IPS-18c (cell line): ENCODE measurements at regions not wholly inside any gene's neighbourhood (a gene's known extent, or its start where the extent isn't known, plus 50 kb on each side); places are given as distances from the start of the nearest gene placed in this dataset.
"Not testable (repeated sequence)": the region's sequence is repeated elsewhere in the genome, so short reads cannot be mapped to it uniquely, and the experiment has no call there.

ENCODE experiments used
- H3K4me3 ChIP-seq: 2 replicates; pipeline ENCODE4 v1.7.0; 2013; ENCODE audit warnings: low read depth, mild to moderate bottlenecking, low read length, moderate library complexity; ENCODE audit not compliant: insufficient read depth
- H3K9me3 ChIP-seq: one replicate; pipeline ENCODE4 v1.6.1; 2013; ENCODE audit warnings: mild to moderate bottlenecking, low read length, moderate library complexity; ENCODE audit not compliant: control insufficient read depth, insufficient read depth

DNA sequence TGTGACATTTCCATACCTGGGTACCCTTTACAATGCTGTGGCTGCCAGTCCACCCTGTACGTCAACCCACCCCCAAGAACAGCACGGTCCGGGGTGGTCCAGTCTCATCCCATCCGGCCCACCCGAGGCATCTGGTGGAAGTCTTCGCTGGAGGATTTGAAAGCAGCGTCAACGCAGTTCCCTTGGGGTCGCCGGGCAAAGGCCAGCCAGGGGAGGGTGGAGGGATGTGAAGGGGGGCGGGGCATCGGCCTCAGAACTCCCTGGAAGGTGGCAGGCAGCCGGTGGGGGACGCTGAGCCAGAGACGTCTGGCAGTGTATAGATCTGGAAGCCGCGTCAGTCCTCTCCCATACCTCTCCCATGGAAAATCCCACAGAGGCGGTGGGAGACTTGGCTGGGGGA, 1944.0 kb upstream of the DEFB115 start:
- H3K9me3 ChIP-seq = peaks cover 7% of the 10 kb centered on the region
- H3K4me3 ChIP-seq = no peak overlapping the region

DNA sequence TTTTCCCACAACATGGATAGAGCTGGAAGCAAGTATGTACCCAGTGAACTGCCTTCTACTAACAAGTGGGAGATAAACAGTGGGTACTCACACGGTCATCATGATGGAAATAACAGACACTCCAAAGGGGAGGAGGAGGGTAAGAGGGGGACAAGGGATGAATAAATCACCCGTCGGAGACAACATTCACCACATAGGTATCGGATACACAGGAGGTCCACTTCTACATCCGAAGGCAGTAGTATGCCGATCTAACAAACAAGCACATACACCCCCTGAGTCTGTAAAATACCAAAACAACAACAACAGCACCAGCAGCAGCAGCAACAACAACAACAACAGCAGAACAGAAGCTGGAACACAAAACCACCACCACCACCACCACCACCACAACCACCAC, 1943.2 kb upstream of the DEFB115 start:
- no peak overlapping the region for H3K4me3 ChIP-seq
- peaks cover 7% of the 10 kb centered on the region for H3K9me3 ChIP-seq

GRCh38 chr20:29318871-29319461, 1938.5 kb upstream of the DEFB115 start:
- H3K9me3 ChIP-seq = peaks cover 4% of the 10 kb centered on the region
- H3K4me3 ChIP-seq = no peak overlapping the region; the same call in 1 of the 2 replicates

- Histone ChIP-seq H3K4me3 (no peak overlapping the region), H3K9me3 (peaks cover 2% of the 10 kb centered on the region)
Observed at GRCh38 chr20:29319725-29320124, 1937.7 kb upstream of the DEFB115 start.

DNA sequence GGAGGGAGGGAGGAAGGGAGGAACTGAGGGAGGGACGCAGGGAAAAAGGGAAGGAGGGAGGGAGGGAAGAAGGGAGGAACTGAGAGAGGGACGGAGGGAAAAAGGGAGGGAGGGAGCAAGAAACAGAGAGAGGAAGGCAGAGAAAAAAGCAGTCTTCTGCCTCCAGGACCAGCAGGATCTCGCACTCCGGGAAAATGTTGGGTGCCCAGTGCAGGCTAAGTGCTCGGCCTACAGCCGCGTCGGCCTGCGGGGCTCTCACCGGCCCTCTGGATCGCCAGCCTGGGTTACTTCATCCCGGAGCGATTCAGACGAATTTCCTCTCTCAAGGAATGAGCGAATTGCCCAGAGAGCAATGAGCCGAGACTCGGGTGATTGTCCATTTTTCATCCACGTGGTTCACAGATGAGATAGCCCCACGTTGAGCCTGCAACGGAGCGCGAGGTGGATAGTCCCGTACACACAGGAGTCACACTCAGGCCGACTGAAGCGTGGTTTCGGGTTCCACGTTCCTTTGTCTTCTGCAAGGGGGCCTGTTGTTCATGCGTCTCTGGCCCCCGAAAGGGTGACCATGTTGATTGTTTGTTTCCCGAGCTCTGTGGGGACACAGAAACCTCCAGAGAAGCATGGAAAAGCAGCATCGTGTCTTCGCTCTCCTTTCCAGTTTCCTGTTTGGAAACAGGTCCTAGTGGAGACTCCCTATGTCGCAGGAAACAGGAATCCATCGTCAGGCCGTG, 1937.1 kb upstream of the DEFB115 start:
- not testable (repeated sequence) for H3K4me3 ChIP-seq

GRCh38 chr20:29323631-29324515, 1933.6 kb upstream of the DEFB115 start:
- H3K9me3 ChIP-seq = peaks cover 10% of the 10 kb centered on the region

More for the DNA sequence above, 1937.1 kb upstream of the DEFB115 start:
- H3K9me3 ChIP-seq = not testable (repeated sequence)

GRCh38 chr20:29324516-29325303, 1932.8 kb upstream of the DEFB115 start:
- H3K9me3 ChIP-seq = peaks cover 10% of the 10 kb centered on the region
- H3K4me3 ChIP-seq = not testable (repeated sequence)

More at GRCh38 chr20:29323631-29324515, 1933.6 kb upstream of the DEFB115 start:
- not testable (repeated sequence) for H3K4me3 ChIP-seq

GRCh38 chr20:29325304-29325640, 1932.2 kb upstream of the DEFB115 start:
- Histone ChIP-seq H3K9me3 (peaks cover 10% of the 10 kb centered on the region), H3K4me3 (no peak overlapping the region)

- H3K9me3 ChIP-seq = peaks cover 10% of the 10 kb centered on the region
- not testable (repeated sequence) for H3K4me3 ChIP-seq
Observed at GRCh38 chr20:29325781-29326180, 1931.7 kb upstream of the DEFB115 start.

DNA sequence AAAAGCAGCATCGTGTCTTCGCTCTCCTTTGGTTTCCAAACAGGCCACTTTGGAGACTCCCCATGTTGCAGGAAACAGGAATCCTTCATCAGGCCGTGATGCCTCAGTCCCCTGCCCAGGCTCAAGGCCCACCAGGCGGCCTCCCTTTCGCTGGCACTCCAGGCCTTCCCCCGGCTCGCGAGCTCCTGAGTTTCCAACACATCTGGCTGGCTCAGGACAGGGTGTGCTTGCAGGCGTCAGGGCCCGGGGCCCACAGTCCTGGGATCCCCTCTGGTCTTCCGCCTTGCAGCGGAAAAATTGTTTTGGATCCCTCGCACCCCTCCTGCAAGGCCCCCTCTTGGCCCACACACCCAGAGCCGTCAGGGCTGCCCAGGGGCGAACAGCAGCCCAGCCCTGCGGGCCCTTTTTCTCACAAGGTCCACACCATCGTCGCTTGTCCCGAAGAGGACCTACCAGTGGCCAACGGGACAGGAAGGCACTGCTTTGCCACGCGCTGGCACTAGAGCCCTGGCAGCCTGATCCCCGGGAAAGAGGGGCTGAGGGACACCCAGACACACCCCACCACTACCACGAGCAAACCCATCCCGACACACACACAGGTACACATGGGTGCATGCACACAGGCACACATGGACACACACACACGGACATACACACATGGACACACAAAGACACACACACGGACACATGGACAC, 1930.9 kb upstream of the DEFB115 start:
- Histone ChIP-seq H3K9me3 (peaks cover 13% of the 10 kb centered on the region), H3K4me3 (no peak overlapping the region; the same call in 1 of the 2 replicates)

DNA sequence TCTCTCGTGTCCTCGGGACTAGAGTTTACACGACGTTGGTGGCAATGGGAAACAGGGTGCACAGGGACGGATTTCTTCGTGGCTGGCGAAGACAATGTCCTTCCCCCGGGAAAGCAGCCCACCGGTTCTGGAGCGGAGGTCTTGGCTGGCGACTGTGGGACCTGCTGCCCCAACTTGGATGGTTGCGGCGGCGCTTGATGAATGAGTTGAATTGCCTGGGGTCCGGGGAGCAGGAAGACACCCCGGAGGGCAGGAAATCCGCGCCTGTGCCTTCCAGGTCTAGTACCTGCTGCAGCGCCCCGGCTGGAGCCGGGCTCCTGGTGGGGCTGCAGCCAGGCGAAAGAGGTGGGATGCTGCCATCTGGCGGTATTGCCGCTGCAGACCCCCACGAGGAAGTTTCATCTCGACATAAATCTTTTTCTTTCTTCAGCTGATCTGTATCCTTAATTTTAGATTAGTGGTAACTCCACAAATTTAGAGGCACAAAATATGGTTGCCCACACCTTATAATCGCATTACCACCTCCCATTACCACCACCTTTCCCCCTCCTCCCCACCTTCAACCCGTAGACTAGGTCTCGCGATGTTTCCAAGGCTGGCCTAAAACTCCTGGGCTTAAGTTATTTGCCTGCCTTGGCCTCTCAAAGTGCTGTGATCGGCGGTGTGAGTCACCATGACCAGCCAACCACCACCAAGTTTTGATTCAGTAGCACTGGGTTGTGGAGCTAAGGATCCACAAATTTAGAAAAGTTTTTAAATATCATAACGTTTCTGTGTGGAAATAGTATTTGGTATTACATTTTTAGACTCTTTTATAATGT, 1929.7 kb upstream of the DEFB115 start:
- not testable (repeated sequence) for H3K4me3 ChIP-seq
- H3K9me3 ChIP-seq = peaks cover 15% of the 10 kb centered on the region

GRCh38 chr20:29330429-29331115, 1926.9 kb upstream of the DEFB115 start:
- peaks cover 15% of the 10 kb centered on the region for H3K9me3 ChIP-seq
- H3K4me3 ChIP-seq = not testable (repeated sequence)

DNA sequence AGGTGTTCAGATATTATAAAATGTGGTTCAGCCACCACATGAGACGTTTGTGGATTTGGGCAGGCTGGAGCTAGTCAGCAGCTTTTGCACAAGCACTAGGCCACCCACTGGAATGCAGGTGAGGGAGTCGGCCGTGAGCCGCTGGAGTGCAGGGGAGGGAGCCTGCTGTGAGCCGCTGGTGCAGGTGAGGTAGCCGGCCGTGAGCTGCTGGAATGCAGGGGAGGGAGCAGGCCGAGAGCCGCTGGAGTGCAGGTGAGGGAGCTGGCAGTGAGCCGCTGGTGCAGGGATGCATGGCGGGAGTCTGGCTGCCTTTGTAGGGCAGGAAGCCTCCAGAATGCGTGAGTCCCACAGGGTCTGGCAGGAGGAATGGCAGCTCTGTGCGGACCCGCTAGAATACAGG, 1907.6 kb upstream of the DEFB115 start:
- Histone ChIP-seq H3K9me3 (peaks cover 3% of the 10 kb centered on the region), H3K4me3 (no peak overlapping the region)

DNA sequence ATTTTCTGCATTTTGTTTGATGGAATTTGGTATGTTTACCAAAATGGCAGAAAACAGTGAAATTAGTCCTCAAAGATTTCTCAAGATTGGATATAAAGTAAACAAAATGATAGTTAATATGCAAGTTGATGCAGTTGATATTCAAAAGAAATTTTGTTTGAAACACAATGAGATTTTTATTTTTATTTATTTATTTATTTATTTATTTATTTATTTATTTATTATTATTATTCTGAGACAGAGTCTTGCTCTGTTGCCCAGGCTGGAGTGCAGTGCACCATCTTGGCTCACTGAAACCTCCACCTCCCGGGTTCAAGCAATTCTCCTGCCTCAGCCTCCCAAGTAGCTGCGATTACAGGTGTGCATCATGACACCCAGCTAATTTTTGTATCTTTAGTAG, 1881.5 kb upstream of the DEFB115 start:
- not testable (repeated sequence) for H3K9me3 ChIP-seq, H3K4me3 ChIP-seq

DNA sequence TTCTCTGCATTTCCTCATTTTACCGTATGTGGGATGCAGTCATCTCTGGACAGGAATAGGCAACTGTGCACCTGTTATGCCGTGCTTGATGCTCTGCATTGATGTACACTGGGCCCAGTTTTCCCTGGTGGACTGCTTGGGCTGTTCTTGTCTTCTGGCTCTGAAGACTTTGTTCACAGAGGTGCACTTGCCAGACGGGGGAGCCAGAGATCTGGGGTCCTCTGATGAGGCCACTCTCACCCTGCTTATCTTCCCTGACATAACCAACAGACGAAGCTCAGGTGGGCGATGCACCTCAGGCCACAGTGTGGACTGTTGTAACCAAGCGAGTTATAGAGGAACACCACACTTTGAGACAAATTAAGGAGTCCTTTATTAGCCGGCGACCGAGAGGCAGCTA, 1864.6 kb upstream of the DEFB115 start:
- not testable (repeated sequence) for H3K4me3 ChIP-seq
- peaks cover 10% of the 10 kb centered on the region for H3K9me3 ChIP-seq
